ENCODE measurements at regions not wholly inside any gene's neighbourhood (a gene's known extent, or its start where the extent isn't known, plus 50 kb on each side); places are given as distances from the start of the nearest gene placed in this dataset.

DNA sequence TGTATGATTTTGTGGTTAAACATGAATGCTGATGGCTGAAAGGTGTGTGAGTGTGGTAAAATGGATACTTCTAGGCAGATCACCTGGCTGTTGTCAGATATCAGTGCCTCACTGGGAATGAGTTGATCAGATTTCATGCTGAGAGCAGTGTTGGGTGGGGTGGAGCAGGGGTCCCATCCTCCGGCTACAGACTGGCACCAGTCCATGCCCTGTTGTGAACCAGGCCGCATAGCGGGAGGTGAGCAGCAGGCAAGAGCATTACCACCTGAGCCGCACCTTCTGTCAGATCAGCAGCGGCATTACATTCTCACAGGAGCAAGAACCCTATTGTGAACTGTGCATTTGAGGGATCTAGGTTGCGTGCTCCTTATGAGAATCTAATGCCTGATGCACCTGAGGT is 78.7 kb downstream of the GLI2 start:
- H2AK5ac ChIP-seq (ENCODE audit: low read length, severe bottlenecking) = no peak overlapping the region
- H3K4me3 ChIP-seq (ENCODE audit: insufficient read depth in 1 of 2, low read depth in 1 of 2, low read length in 2 of 2) = no peak overlapping the region
- H3K36me3 ChIP-seq (ENCODE audit: control insufficient read depth in 1 of 2, insufficient read depth in 2 of 2, low read depth in 1 of 2, low read length in 2 of 2) = peaks cover 0 to 41% of the 10 kb centered on the region in 2 experiments
- no peak overlapping the region for H2BK12ac ChIP-seq (ENCODE audit: low read length in 2 of 2)
- H3K9me3 ChIP-seq (ENCODE audit: control insufficient read depth, low read length) = no peaks in the 10 kb centered on the region
- 100% methylated on average over 6 of the region's 6 CpGs for WGBS
- no peak overlapping the region for H2BK5ac ChIP-seq (ENCODE audit: low read depth, low read length, poor library complexity, severe bottlenecking)
- DNase-seq = no peak
- no peak overlapping the region for H3K14ac ChIP-seq (ENCODE audit: low read length in 2 of 2)
- H4K91ac ChIP-seq (ENCODE audit: low read length) = no peak overlapping the region
- peaks cover 31% of the 10 kb centered on the region for H3K79me1 ChIP-seq (replicated peaks; ENCODE audit: low read length, poor library complexity, severe bottlenecking)
- H3K4me1 ChIP-seq (ENCODE audit: control insufficient read depth, insufficient read depth, low read depth, low read length) = peaks cover 9% of the 10 kb centered on the region
- no peak overlapping the region for H3K18ac ChIP-seq (ENCODE audit: low read depth in 1 of 2, low read length in 2 of 2)
- no peak overlapping the region for H3K4me2 ChIP-seq (ENCODE audit: low read length, poor library complexity, severe bottlenecking)
- no peak overlapping the region for H2BK15ac ChIP-seq (ENCODE audit: low read depth, poor library complexity, severe bottlenecking)
- H2BK120ac ChIP-seq (ENCODE audit: low read depth, low read length) = no peak overlapping the region
- no peak overlapping the region for H3K23ac ChIP-seq (ENCODE audit: low read length in 2 of 2)
- H4K8ac ChIP-seq (ENCODE audit: low read length) = no peak overlapping the region
- no peaks in the 10 kb centered on the region for H3K27me3 ChIP-seq (ENCODE audit: control insufficient read depth in 1 of 2, insufficient read depth in 1 of 2, low read length in 2 of 2)
- H3K9ac ChIP-seq (ENCODE audit: low read length) = no peak overlapping the region
- no peak overlapping the region for H3K27ac ChIP-seq (ENCODE audit: low read length, poor library complexity, severe bottlenecking)
- H3K4ac ChIP-seq (ENCODE audit: low read depth in 1 of 2, low read length in 2 of 2) = no peak overlapping the region
- H2AFZ ChIP-seq (ENCODE audit: low read depth, low read length) = no peak overlapping the region

DNA sequence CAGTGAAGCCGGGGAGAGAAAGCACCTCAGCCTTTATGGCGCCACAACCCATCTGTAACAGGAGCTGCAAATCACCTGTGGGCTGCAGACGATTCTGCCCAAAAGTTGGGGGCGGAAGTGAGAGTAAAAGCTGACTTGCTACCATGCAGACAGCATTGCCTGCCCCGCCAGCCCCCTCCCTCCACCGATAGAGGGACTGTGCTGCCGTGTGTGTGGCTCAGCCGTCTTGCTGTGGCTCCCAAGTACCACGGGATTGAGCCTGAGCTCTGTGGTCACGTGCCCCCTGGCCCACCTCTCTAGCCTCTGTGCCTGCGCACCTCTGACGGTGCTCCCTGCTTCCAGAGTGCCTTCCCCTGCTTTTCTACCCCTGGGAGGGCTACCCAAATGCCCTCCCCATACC is 79.6 kb downstream of the GLI2 start:
- peak overlapping the region in 1 of 2 experiments; percentile 3 for H3K18ac ChIP-seq (ENCODE audit: low read depth in 1 of 2, low read length in 2 of 2)
- no peaks in the 10 kb centered on the region for H3K27me3 ChIP-seq (ENCODE audit: control insufficient read depth in 1 of 2, insufficient read depth in 1 of 2, low read length in 2 of 2)
- H3K4ac ChIP-seq (ENCODE audit: low read depth in 1 of 2, low read length in 2 of 2) = no peak overlapping the region
- H2AK5ac ChIP-seq (ENCODE audit: low read length, severe bottlenecking) = no peak overlapping the region
- no peak overlapping the region for H2BK5ac ChIP-seq (ENCODE audit: low read depth, low read length, poor library complexity, severe bottlenecking)
- peak overlapping the region in 1 of 2 experiments; percentile 82 for H2BK12ac ChIP-seq (ENCODE audit: low read length in 2 of 2)
- no peak overlapping the region for H4K8ac ChIP-seq (ENCODE audit: low read length)
- H3K4me2 ChIP-seq (ENCODE audit: low read length, poor library complexity, severe bottlenecking) = no peak overlapping the region
- no peak overlapping the region for H2BK15ac ChIP-seq (ENCODE audit: low read depth, poor library complexity, severe bottlenecking)
- no peak overlapping the region for H3K27ac ChIP-seq (ENCODE audit: low read length, poor library complexity, severe bottlenecking)
- peaks cover 16% of the 10 kb centered on the region for H3K4me1 ChIP-seq (ENCODE audit: control insufficient read depth, insufficient read depth, low read depth, low read length)
- no peak overlapping the region for H2BK120ac ChIP-seq (ENCODE audit: low read depth, low read length)
- DNase-seq = no peak
- H3K9me3 ChIP-seq (ENCODE audit: control insufficient read depth, low read length) = no peaks in the 10 kb centered on the region
- H3K36me3 ChIP-seq (ENCODE audit: control insufficient read depth in 1 of 2, insufficient read depth in 2 of 2, low read depth in 1 of 2, low read length in 2 of 2) = peaks cover 0 to 35% of the 10 kb centered on the region in 2 experiments
- no peak overlapping the region for H3K9ac ChIP-seq (ENCODE audit: low read length)
- peaks cover 25% of the 10 kb centered on the region for H3K79me1 ChIP-seq (replicated peaks; ENCODE audit: low read length, poor library complexity, severe bottlenecking)
- no peak overlapping the region for H2AFZ ChIP-seq (ENCODE audit: low read depth, low read length)
- no peak overlapping the region for H3K4me3 ChIP-seq (ENCODE audit: insufficient read depth in 1 of 2, low read depth in 1 of 2, low read length in 2 of 2)
- peak overlapping the region; percentile 52 for H4K91ac ChIP-seq (ENCODE audit: low read length)
- WGBS = 90% methylated on average over 12 of the region's 12 CpGs
- peak overlapping the region in 1 of 2 experiments; percentile 9 for H3K23ac ChIP-seq (ENCODE audit: low read length in 2 of 2)
- peak overlapping the region in 1 of 2 experiments; percentile 63 for H3K14ac ChIP-seq (ENCODE audit: low read length in 2 of 2)

DNA sequence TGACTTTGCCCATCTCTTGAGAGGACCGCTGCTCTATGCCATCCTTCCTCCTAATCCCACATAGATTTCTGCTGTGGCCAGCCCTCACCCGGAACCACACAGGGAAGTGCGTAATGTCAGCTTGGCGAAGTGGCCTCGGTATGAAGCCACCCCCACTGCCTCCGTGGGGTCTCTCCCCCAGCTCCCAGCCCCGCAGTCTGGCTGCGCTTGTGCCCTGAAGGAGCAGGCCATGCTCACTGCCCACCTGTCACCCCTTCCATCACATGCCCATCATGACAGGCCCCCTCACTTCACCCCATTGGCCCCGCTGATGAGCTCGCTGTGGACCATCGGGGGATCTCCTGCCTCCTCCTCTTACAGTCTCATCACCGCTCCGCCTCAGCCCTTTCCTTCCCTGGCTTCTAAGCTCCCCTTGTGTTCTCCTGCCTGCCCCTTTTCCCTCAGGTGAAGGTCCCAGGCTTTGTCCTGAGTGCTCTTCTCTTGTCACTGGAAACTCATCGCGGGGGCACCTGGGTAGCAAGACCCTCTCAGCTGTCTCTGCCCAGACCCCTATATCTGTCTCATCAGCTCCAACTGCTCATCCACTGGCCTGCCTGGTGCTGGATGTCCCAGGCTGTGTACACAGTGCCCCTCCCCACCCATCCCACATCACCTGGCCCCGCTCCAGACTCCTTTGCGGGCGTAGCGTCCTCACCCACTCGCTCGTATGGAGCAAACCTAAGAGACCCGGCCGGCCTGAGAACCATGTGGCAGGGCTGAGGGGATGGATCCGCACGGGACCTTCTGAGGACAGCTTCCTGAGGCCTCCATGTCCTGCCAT is 81.7 kb downstream of the GLI2 start:
- WGBS = 97% methylated on average over 25 of the region's 25 CpGs
- H4K91ac ChIP-seq (ENCODE audit: low read length) = peak overlapping the region; percentile 36
- H3K14ac ChIP-seq (ENCODE audit: low read length in 2 of 2) = peak overlapping the region in 1 of 2 experiments; percentile 56

GRCh38 chr2:120817956-120818325 is 82.3 kb downstream of the GLI2 start:
- H3K14ac ChIP-seq (ENCODE audit: low read length in 2 of 2) = no peak overlapping the region
- H3K18ac ChIP-seq (ENCODE audit: low read depth in 1 of 2, low read length in 2 of 2) = peak overlapping the region; percentile 17 to 92
- no peak overlapping the region for H2BK5ac ChIP-seq (ENCODE audit: low read depth, low read length, poor library complexity, severe bottlenecking)
- no peak overlapping the region for H3K9ac ChIP-seq (ENCODE audit: low read length)
- WGBS = 83% methylated on average over 3 of the region's 3 CpGs
- peak overlapping the region; percentile 9 to 85 for H3K4ac ChIP-seq (ENCODE audit: low read depth in 1 of 2, low read length in 2 of 2)
- H3K4me1 ChIP-seq (ENCODE audit: control insufficient read depth, insufficient read depth, low read depth, low read length) = peaks cover 29% of the 10 kb centered on the region
- H2BK15ac ChIP-seq (ENCODE audit: low read depth, poor library complexity, severe bottlenecking) = peak overlapping the region; percentile 73
- peak overlapping the region; percentile 91 for H4K91ac ChIP-seq (ENCODE audit: low read length)
- no peaks in the 10 kb centered on the region for H3K27me3 ChIP-seq (ENCODE audit: control insufficient read depth in 1 of 2, insufficient read depth in 1 of 2, low read length in 2 of 2)
- H3K36me3 ChIP-seq (ENCODE audit: control insufficient read depth in 1 of 2, insufficient read depth in 2 of 2, low read depth in 1 of 2, low read length in 2 of 2) = peaks cover 0 to 23% of the 10 kb centered on the region in 2 experiments
- H2BK12ac ChIP-seq (ENCODE audit: low read length in 2 of 2) = peak overlapping the region; percentile 65 to 70
- H3K23ac ChIP-seq (ENCODE audit: low read length in 2 of 2) = peak overlapping the region in 1 of 2 experiments; percentile 78
- no peak for DNase-seq
- no peak overlapping the region for H2AFZ ChIP-seq (ENCODE audit: low read depth, low read length)
- peak overlapping the region; percentile 59 for H4K8ac ChIP-seq (ENCODE audit: low read length)
- H3K27ac ChIP-seq (ENCODE audit: low read length, poor library complexity, severe bottlenecking) = no peak overlapping the region
- no peak overlapping the region for H3K4me3 ChIP-seq (ENCODE audit: insufficient read depth in 1 of 2, low read depth in 1 of 2, low read length in 2 of 2)
- H2BK120ac ChIP-seq (ENCODE audit: low read depth, low read length) = peak overlapping the region; percentile 66
- peaks cover 32% of the 10 kb centered on the region for H3K79me1 ChIP-seq (replicated peaks; ENCODE audit: low read length, poor library complexity, severe bottlenecking)
- H2AK5ac ChIP-seq (ENCODE audit: low read length, severe bottlenecking) = no peak overlapping the region
- no peaks in the 10 kb centered on the region for H3K9me3 ChIP-seq (ENCODE audit: control insufficient read depth, low read length)
- no peak overlapping the region for H3K4me2 ChIP-seq (ENCODE audit: low read length, poor library complexity, severe bottlenecking)

More for the DNA sequence above, 81.7 kb downstream of the GLI2 start:
- Histone ChIP-seq H3K27ac (ENCODE audit: low read length, poor library complexity, severe bottlenecking) (no peak overlapping the region), H3K36me3 (ENCODE audit: control insufficient read depth in 1 of 2, insufficient read depth in 2 of 2, low read depth in 1 of 2, low read length in 2 of 2) (peaks cover 0 to 29% of the 10 kb centered on the region in 2 experiments), H2AFZ (ENCODE audit: low read depth, low read length) (no peak overlapping the region), H2BK120ac (ENCODE audit: low read depth, low read length) (peak overlapping the region; percentile 66), H2AK5ac (ENCODE audit: low read length, severe bottlenecking) (no peak overlapping the region), H3K9ac (ENCODE audit: low read length) (no peak overlapping the region), H3K9me3 (ENCODE audit: control insufficient read depth, low read length) (no peaks in the 10 kb centered on the region), H2BK12ac (ENCODE audit: low read length in 2 of 2) (peak overlapping the region; percentile 67 to 70), H3K4me1 (ENCODE audit: control insufficient read depth, insufficient read depth, low read depth, low read length) (peaks cover 29% of the 10 kb centered on the region), H3K79me1 (replicated peaks; ENCODE audit: low read length, poor library complexity, severe bottlenecking) (peaks cover 31% of the 10 kb centered on the region), H3K23ac (ENCODE audit: low read length in 2 of 2) (peak overlapping the region in 1 of 2 experiments; percentile 74), H4K8ac (ENCODE audit: low read length) (peak overlapping the region; percentile 52), H2BK5ac (ENCODE audit: low read depth, low read length, poor library complexity, severe bottlenecking) (no peak overlapping the region), H3K4ac (ENCODE audit: low read depth in 1 of 2, low read length in 2 of 2) (peak overlapping the region; percentile 9 to 85), H3K18ac (ENCODE audit: low read depth in 1 of 2, low read length in 2 of 2) (peak overlapping the region; percentile 45 to 92), H3K27me3 (ENCODE audit: control insufficient read depth in 1 of 2, insufficient read depth in 1 of 2, low read length in 2 of 2) (no peaks in the 10 kb centered on the region), H2BK15ac (ENCODE audit: low read depth, poor library complexity, severe bottlenecking) (no peak overlapping the region), H3K4me2 (ENCODE audit: low read length, poor library complexity, severe bottlenecking) (no peak overlapping the region), H3K4me3 (ENCODE audit: insufficient read depth in 1 of 2, low read depth in 1 of 2, low read length in 2 of 2) (no peak overlapping the region)
- no peak for DNase-seq

All from mesenchymal stem cell (in vitro differentiated cells and primary cell).